H1 (cell line): ENCODE measurements at regions not wholly inside any gene's neighbourhood (a gene's known extent, or its start where the extent isn't known, plus 50 kb on each side); places are given as distances from the start of the nearest gene placed in this dataset.

ENCODE experiments used
- CTCF ChIP-seq, 3 experiments: IDR thresholded peaks; 1 replicate in 2 of 3; 2 replicates in 1 of 3; pipeline versions ENCODE4 v1.5.1 to v1.6.1; 2011; ENCODE audit warnings: low read length in 3 of 3, mild to moderate bottlenecking in 3 of 3, inconsistent platforms in 2 of 3, low read depth in 1 of 3, moderate library complexity in 1 of 3; ENCODE audit not compliant: insufficient read depth in 1 of 3; ENCODE audit errors: control extremely low read depth in 1 of 3
- EP300 ChIP-seq, 2 experiments: IDR thresholded peaks; 1 replicate in 1 of 2; 2 replicates in 1 of 2; pipeline ENCODE4 v1.6.1; 2011 to 2012; ENCODE audit warnings: low read depth in 2 of 2, low read length in 2 of 2, mild to moderate bottlenecking in 2 of 2, borderline replicate concordance in 1 of 2, inconsistent platforms in 1 of 2, moderate library complexity in 1 of 2
- POLR2AphosphoS5 ChIP-seq: IDR thresholded peaks from 2 replicates; pipeline ENCODE4 v1.6.1; 2011; ENCODE audit warnings: low read depth, low read length
- SRF ChIP-seq: IDR thresholded peaks from 2 replicates; pipeline ENCODE4 v1.6.1; 2011; ENCODE audit warnings: mild to moderate bottlenecking, low read depth, low read length, moderate library complexity
- TEAD4 ChIP-seq: IDR thresholded peaks from 2 replicates; pipeline ENCODE4 v1.6.1; 2012; ENCODE audit warnings: low read depth, low read length, inconsistent platforms, mixed read lengths
- YY1 ChIP-seq: IDR thresholded peaks from 2 replicates; pipeline ENCODE4 v1.6.1; 2011; ENCODE audit warnings: low read depth, mild to moderate bottlenecking, low read length
- TF ChIP-seq, protein P1 (sequence below): IDR thresholded peaks from 2 replicates; pipeline ENCODE4 v1.6.1; 2011; ENCODE audit warnings: low read length, improper control_type of control experiment

DNA sequence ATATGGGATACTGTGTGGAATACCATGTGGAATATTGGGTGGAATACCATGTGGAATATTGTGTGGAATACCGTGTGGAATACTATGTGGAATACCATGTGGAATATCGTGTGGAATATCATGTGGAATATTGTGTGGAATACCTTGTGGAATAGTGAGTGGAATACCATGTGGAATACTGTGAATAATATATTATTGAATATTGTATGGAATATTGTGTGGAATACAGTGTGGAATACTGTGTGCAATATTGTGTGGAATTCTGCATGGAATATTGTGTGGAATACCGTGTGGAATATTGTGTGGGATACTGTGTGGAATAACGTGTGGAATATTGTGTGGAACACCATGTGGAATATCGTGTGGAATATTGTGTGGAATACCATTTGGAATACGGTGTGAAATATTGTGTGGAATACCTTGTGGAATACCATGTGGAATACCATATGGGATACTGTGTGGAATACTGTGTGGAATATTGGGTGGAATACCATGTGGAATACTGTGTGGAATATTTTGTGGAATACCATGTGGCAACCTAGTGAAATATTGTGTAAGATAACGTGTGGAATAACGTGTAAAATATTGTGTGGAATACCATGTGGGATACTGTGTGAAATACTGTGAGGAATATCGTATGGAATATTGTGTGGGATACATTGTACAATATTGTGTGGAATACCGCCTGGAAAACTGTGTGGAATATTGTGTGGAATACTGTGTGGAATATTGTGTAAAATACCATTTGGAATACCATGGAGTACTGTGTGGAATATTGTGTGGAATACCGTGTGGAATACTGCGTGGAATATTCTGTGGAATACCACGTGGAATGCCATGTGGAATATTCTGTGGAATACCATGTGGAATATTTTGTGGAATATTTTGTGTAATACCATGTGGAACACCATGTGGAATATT is 133.9 kb upstream of the CHST15 start:
- no peak for TF ChIP-seq EP300 (IDR thresholded peaks at IDR 0.05; ENCODE audit: borderline replicate concordance in 1 of 2, low read depth in 2 of 2, low read length in 2 of 2)
- TF ChIP-seq SRF: no peak
- no peak for TF ChIP-seq CTCF (IDR thresholded peaks at IDR 0.05; ENCODE audit: control extremely low read depth in 1 of 3, insufficient read depth in 1 of 3, low read depth in 1 of 3, low read length in 3 of 3)
- no peak for TF ChIP-seq POLR2AphosphoS5
- TF ChIP-seq YY1: no peak
- TF ChIP-seq, protein P1, sequence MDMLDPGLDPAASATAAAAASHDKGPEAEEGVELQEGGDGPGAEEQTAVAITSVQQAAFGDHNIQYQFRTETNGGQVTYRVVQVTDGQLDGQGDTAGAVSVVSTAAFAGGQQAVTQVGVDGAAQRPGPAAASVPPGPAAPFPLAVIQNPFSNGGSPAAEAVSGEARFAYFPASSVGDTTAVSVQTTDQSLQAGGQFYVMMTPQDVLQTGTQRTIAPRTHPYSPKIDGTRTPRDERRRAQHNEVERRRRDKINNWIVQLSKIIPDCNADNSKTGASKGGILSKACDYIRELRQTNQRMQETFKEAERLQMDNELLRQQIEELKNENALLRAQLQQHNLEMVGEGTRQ: no peak
- no peak for TF ChIP-seq TEAD4
